GM18517 (cell line): ENCODE measurements at regions not wholly inside any gene's neighbourhood (a gene's known extent, or its start where the extent isn't known, plus 50 kb on each side); places are given as distances from the start of the nearest gene placed in this dataset.

Experiments
- ATAC-seq: cut with Tn5 transposase; IDR thresholded peaks from one replicate; pipeline ENCODE4 v1.9.1; 2021; ENCODE audit warnings: mild to moderate bottlenecking, moderate library complexity; ENCODE audit not compliant: unreplicated experiment

DNA sequence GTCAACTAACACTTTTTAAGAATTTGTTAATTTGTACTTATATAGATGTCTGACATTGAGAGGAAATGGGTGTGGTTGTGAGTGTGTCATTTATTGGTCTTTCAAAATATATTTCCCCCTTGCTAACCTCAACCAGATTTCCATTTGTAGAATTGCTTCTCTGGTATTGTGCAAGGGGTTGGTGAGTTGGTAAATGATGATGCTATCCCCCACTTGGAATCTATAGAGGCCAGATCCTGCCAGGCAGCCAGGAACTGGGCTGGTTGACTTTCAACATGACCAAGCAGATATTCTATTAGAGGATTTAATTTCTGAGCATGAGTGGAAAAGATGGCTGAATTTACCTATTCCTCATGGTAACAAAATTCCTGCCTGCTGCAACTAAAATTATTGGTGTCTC, 306.6 kb upstream of the KIF2A start:
- no peak for ATAC-seq

DNA sequence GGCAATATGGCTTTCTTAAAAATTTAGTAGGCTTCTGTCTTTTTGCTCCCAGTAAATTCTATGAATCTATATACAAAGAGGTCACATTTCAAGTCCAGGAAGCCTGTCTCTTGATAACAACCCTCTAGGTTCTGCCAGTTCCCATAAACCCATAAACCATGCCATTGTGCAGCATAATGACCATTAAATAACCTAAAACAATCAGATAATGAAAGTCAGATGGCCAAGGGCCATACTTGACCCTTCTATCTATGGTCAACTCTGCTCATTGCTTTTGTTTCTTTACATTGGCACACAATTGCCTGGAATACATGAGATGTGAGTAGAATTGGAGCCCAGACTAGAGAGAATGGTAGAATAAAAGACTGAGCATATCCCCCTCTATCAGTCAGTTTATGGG, 305.4 kb upstream of the KIF2A start:
- ATAC-seq: no peak

DNA sequence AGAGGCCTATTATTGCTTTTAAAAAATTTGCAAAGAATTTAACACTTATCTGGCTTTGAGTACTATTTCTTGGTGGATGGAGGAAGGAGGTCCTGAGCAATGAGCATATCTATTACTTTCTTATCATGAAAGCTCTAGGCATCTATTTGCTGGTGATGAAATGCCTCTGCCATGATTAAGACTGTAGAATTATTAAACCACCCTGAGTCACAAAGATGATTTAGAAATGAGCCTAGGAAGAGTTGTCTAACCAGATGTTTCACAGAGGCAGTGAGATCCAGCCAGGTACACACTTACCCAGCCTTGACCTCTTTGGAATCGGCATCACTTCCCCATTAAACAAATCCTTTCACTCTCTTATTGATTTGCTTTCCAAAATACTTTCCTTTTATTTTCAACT, 304.4 kb upstream of the KIF2A start:
- ATAC-seq: no peak

DNA sequence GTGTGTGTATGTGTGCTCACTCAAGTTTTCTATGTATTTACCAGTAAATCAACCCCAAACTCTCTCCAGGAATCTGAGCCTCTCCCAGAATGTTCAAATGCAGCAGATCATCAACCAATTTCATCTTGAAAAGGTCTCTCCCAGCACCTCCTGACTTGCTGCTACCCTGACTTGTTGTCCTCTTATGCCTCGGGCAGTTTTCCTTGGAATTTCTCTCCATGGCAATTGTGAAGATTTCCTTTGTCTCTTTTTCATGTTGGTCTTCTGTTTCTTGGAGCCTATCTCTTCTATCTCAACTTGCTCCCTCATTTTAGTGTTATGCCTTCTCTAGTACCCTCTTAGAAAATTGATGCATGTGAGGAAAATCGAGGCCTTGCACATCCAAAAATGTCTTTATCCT, 303.6 kb upstream of the KIF2A start:
- no peak for ATAC-seq

DNA sequence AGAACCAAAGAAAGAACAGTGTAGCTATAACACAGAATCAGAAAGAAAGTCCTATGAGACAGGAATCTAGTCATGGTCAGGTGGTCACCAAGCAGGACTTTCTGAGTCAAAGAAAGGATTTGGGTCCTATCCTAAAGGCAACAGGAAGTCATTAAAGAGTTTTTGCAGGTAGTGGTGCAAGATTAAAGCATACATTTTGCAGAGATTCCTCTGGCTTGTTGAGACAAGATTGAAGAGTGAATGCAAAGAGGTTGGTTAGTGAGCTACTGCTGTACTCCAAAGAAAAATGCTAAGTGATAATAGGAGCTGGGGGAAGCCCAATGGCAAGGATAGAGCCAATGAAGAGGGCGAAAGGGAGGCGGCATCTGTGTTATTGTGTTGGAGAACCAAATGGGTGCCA, 300.5 kb upstream of the KIF2A start:
- no peak for ATAC-seq

DNA sequence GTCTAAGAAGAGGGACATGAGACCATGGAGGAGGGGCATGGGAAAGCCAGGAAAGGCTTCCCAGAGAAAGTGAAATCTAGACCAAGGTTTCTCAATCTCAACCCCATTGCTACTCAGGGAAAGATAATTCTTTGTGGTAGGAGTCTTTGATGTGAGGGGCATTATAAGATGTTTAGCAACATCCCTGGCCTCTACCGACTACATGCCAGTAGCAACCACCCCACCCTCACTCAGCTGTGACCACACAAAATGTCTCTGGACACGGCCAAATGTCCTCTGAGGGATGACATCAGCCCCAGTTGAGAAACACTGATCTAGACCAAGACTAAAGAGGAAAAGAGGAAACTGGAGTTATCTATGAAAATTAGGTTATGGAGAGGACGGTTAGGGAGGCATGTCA, 298.5 kb upstream of the KIF2A start:
- no peak for ATAC-seq

DNA sequence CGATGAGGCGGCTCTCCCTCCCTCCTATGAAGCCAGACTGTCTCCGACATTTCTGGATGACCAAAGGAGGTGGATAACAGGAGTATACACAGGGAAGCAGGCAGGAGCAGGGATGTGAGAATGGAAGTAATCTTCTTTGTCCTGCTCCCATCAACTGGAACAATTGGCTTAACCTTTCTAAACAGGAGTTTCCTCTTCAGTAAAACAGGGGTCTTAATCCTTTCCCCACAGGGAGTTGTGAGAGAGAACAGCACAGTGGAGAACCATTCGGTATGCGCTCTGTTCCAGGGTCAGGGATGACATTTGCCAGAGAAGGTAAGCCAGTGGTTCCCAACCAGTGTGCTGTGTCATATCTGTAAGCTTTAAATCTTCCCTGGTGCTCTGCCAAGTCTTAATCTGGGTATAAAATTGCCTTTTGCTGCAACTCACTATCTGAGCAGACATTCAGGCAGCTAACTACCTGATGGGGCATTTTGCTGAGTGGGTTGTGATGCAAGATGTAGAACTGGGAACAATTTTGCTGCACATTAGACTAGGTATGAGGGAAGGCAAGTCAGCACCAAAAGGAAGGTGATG, 294.8 kb upstream of the KIF2A start:
- ATAC-seq: no peak

DNA sequence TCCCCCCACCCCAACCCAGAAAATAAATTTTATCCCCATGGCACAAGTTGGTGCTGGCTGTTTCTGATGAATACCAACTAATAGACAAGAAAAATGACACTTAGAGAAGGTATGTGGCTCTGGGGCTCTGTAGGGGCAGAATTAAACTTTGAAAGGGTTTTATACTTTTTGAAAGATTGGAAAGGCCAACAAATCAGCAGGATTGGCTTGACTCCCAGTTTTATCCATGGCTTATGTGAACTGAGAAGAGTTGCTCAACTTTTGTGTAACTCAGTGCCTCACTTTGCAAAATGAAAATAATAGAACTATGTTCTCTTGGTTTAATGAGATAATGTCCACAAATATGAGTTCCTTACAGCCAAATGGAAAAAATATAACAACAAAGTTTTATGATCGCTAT, 288.9 kb upstream of the KIF2A start:
- no peak for ATAC-seq

DNA sequence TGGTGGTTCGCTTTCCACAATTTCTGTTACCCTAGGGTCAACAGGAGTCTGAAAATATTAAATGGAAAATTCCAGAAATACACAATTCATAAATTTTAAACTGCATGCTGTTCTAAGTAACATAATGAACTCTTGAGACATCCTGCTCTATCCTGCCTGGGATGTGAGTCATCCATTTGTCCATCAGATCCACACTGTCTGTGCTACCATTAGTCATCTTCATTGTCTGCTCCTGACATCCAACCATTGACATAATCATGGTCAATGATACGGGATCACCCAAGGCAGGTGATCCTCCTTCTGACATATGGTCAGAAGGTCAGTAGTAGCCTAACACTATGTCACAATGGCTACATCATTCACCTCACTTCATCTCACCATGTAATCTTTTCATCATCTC, 276.7 kb upstream of the KIF2A start:
- no peak for ATAC-seq

DNA sequence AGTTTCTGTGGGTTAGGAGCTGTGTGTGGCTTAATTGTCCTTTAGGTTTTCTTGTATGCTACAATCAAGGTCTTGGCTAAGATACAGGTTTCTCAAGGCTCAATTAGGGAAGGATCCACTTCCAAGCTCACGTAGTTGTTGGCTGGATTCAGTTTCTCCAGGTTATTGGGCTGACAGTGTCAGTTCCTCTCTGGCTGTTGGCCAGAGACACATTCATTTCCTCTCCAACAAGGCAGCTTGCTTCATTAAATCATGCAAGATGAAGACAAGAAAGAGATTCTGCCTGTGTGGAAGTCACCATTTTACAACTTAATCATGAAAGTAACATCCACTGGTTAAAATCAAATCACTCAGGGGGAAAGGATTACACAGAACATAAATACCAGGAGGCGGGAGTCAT, 275.7 kb upstream of the KIF2A start:
- no peak for ATAC-seq

DNA sequence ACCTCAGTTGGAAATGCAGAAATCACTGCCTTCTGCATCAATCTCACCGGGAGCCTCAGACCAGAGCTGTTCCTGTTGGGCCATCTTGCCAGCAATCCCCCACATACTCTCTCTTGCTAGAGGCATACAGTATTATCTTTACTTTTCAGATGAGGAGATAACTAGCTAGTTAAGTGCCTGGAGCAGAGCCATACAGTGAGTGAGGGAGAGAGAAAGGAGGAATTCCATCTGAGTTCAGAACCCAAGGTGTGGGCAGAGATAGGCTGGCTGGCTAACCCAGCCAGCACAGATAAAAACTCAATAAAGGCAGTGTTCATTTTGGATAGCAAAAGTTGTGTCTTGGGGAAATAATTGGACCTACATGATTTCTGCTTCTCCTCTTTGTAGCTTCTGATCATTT, 268.0 kb upstream of the KIF2A start:
- ATAC-seq: no peak

DNA sequence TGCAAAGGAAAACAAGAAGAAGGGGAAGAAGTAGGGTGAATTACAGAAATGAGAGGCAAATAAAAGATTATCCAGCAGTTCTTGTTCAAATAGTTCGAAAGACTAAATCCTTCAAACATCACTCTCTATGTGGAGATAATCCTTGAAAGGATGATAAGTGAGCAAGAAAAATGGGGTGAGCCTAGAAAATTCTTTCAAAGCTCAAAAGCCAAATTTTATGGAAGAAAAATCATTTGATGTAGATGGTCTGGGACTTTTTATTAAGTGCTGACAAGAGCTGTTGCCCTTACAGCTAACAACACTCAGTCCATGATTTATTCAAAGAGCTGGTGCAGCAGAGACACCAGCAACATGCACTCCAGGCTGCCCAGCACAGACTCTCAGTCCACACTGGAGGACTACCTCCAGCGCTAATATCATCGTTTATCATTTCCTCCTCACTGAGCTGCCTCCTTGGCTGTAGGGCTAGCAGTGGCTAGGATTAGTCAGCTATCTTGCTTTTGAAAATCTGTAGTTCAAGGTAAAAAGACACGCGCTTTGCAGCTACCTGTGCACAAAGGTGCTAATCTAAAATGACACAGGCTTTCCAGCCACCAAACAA, 264.8 kb upstream of the KIF2A start:
- ATAC-seq: no peak

DNA sequence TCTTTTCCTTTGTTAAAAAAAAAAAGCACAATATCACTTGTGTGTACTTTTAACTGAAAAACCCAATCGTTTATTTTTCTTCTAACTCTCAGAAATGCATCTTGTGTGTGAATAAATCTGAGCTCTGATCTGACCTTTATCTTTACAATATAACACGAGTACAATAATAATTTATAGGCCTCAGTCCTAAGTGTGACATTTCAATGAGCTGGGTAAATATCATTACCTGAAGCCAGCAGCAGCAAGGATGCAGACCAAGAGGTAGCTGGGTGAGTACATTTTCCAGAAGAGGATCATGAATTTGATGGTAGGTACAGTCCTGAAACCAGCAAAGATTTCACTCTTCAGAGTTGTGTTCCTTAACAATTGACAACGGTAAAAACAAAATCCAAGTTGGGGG, 264.0 kb upstream of the KIF2A start:
- ATAC-seq: no peak

DNA sequence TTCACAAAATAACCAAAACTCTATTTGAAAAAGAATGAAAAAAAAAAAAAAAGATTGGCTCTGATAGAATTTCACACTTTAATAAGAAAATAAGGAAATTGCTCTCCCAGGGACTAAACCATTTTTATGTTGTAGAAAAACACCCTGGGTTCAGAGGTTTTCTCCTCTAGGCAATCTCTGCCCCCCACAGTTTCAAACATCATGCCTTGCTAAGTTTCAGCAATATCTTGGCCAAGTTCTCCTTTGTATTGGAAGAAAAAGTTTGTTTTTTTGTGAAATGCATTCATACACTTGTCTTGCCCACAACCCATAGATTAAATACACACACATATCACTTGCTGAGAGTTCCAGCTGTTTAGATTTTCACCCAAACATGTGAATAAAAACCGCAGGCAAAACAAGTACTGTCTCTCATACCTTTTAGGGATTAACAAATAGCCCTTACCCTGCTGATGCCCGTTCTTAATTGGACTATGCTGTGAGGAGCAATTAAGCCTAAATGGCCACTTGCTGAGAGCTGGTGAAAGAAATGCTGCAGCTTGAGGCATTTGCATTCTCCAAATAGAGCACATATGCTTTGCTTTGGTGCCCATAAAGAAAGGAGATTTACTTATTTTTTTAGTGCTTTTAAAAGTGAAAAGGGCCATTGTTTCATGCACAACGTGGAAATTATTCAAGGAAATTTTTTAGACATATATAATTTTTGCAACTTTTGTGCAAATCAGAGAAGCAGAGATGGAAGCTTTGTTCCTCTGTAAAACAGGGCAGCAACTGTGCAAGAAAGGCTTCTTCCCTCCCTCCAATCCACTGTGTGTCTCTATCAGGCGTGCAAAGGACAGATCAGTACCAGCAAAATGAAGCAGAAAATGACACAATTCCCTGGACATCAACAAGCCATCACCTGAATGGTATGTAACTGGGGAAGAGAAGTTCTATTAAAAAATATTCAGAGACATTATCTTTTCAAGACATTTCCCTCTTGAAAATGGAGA, 262.4 kb upstream of the KIF2A start:
- no peak for ATAC-seq

DNA sequence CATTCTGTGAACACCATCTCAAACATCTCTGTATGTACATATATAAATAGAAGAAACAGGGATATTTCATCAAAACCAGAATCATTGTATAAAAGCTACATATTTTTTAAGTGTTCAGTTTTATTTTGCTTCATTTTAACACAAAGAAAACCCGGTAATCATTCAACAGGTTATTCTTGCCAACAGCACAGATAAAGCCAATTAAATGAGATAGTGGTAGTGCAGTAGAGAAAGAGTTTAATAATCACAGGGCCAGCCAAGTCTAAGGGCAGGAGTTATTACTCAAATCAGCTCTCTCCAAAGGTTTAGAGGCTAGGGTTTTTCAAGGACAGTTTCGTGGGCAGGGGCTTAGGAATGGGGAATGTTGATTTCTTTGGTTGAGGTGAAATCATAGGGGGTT, 261.0 kb upstream of the KIF2A start:
- no peak for ATAC-seq

DNA sequence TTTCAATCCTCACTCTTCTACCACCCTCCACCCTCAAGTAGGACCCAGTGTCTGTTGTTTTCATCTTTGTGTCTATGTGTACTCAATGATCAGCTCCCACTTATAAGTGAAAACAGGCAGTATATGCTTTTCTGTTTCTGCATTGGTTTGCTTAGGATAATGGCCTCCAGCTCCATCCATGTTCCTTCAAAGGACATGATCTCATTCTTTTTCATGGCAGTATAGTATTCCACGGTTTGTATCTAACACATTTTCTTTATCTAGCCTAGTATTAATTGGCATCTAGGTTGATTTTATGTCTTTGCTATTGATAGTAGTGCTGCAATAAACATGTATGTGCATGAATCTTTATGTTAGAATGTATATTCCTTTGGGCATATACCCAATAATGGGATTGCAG, 259.8 kb upstream of the KIF2A start:
- ATAC-seq: no peak

DNA sequence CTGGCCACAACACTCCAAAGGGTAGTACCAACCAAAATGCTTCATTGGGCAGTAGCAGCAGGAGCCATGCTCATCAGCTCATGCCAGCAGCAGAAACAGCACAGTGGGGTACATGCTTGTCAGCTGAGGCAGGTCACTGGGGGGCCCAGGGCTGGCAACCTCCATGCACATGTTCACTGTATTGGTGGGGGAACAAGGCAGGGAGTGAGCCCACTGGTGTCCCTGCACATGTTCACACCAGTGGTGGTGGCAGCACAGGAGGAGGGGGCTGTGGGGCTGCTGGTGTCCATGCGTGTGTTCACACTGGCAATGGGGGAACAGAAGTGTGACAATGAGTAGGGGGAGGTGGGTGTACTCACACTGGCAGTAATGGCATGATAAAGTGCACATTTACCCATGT, 254.3 kb upstream of the KIF2A start:
- no peak for ATAC-seq

DNA sequence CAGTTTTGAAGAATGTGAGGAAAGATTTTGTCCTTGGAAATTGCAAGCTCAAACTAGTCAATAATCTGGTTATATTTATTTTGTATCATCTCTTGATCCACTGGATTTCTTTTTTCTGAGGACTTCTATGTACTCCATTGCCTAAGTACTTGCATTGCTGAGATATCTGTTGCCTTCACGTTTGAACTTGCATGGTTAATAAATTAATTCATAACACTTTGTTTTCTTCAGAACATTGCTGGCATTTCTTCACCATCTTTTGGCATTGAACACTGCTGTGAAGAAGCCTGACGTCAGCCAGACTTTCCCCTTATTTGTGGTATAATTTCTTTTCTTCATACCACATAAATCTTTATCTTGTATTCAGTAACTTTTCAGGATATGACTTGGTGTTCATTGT, 246.0 kb upstream of the KIF2A start:
- ATAC-seq: no peak

DNA sequence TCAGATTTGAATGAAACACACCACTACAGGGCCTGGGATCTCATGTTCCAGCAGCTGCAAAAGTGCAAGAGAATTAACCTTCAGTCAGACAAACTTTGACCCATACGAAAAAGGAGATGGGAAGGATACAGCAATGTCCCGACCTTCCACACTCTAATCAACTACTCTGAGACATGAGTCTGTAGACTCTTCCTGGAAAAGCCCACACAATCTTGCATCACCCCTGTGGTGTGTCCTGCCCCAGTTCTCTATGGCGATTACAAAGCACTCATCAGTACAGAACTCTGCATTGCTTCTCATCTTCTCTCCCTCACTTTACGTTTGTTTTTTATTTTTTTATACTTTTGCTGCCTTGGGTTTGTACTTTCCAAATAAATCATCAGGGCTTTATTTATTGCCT, 241.0 kb upstream of the KIF2A start:
- ATAC-seq: no peak

DNA sequence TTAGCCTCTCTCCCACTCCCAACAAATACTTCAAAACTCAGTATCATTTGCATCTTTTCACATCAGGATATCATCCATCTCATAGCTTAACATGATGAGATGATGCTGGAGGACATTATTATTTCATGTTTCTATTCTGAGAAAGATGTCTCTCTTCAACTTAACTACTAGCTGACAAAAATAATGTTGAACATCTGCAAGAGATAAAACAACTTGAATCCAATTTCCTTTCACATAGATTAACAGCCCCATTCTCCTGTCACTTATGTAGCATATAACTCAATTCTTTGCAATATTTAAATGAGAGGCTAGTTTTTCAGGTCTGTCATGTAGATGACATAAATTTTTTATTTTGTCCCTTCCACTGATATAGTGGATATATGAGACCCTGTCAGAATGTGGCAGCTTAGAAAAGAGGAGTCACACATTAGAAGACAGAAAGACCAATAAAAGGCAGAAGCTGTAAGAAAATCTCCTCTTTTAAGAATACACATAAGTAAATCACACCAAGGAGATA, 239.2 kb upstream of the KIF2A start:
- no peak for ATAC-seq

DNA sequence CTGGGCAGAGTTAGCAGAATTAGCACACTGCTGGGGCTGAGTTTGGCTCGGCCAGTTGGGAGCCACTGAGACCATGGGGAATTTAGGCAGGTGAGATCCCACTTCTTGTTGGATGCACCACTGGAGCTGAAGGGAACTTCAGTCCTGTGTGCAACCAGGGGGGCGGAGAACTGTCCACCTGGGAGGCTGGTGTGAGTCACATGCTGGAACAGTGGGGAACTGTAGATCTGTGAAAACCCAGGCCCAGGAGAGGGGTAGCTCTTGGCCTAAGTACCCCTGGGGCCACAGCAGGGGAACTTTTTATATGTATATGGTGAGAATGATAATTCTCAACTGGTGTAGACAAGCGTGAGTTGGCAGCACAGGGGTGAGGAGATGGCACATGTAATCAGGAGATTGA, 237.5 kb upstream of the KIF2A start:
- ATAC-seq: no peak

DNA sequence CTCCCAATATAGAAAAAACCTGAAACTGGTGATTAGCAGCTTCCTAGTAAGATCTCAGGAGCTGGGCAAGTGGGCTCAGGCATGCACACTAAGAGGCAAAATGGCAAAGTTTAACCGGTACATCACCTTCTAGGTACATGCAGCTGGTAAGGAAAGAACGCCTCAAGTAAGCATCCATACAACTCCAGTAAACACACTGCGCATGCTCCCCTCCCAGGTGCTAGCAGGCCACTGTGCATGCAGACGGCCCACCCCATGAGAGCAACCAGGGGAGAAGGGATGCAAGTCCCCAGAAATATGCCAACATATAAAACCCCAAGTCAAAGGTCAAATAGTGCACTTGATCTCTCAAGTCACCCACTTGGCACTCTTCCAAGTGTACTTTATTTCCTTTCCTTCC, 228.6 kb upstream of the KIF2A start:
- ATAC-seq: no peak
